ENCODE measurements at regions not wholly inside any gene's neighbourhood (a gene's known extent, or its start where the extent isn't known, plus 50 kb on each side); places are given as distances from the start of the nearest gene placed in this dataset.

GRCh38 chr18:22102953-22103646 lies 66.3 kb upstream of the GATA6 start:
- H3K4me3 ChIP-seq (ENCODE audit: low read depth, low read length): no peak overlapping the region
- no peak for DNase-seq
- H3K36me3 ChIP-seq: no peaks in the 10 kb centered on the region
- H3K27me3 ChIP-seq (ENCODE audit: insufficient read depth, low read depth, severe bottlenecking): no peaks in the 10 kb centered on the region
- no peak overlapping the region for H3K27ac ChIP-seq
- no peak for TF ChIP-seq CTCF (IDR thresholded peaks at IDR 0.05; ENCODE audit: low read depth, low read length)
- no peaks in the 10 kb centered on the region for H3K9me3 ChIP-seq (ENCODE audit: severe bottlenecking)

- DNase-seq: no peak
- no peaks in the 10 kb centered on the region for H3K27me3 ChIP-seq (ENCODE audit: insufficient read depth, low read depth, severe bottlenecking)
- H3K27ac ChIP-seq: no peak overlapping the region
- TF ChIP-seq CTCF (IDR thresholded peaks at IDR 0.05; ENCODE audit: low read depth, low read length): no peak
- no peak overlapping the region for H3K4me3 ChIP-seq (ENCODE audit: low read depth, low read length)
- no peaks in the 10 kb centered on the region for H3K36me3 ChIP-seq
- H3K9me3 ChIP-seq (ENCODE audit: severe bottlenecking): no peaks in the 10 kb centered on the region
These were observed 65.8 kb upstream of the GATA6 start for GRCh38 chr18:22103647-22104031.

GRCh38 chr18:22106536-22107292 lies 62.7 kb upstream of the GATA6 start:
- Histone ChIP-seq H3K36me3 (no peaks in the 10 kb centered on the region), H3K4me3 (ENCODE audit: low read depth, low read length) (no peak overlapping the region), H3K27ac (no peak overlapping the region), H3K9me3 (ENCODE audit: severe bottlenecking) (no peaks in the 10 kb centered on the region), H3K27me3 (ENCODE audit: insufficient read depth, low read depth, severe bottlenecking) (no peaks in the 10 kb centered on the region)
- no peak for DNase-seq
- no peak for TF ChIP-seq CTCF (IDR thresholded peaks at IDR 0.05; ENCODE audit: low read depth, low read length)

- no peaks in the 10 kb centered on the region for H3K9me3 ChIP-seq (ENCODE audit: severe bottlenecking)
- no peaks in the 10 kb centered on the region for H3K36me3 ChIP-seq
- no peak overlapping the region for H3K27ac ChIP-seq
- no peaks in the 10 kb centered on the region for H3K27me3 ChIP-seq (ENCODE audit: insufficient read depth, low read depth, severe bottlenecking)
- no peak overlapping the region for H3K4me3 ChIP-seq (ENCODE audit: low read depth, low read length)
- no peak for TF ChIP-seq CTCF (IDR thresholded peaks at IDR 0.05; ENCODE audit: low read depth, low read length)
- DNase-seq: no peak
These were observed 60.7 kb upstream of the GATA6 start for GRCh38 chr18:22108674-22109073.

GRCh38 chr18:22109535-22109934 lies 59.9 kb upstream of the GATA6 start:
- Histone ChIP-seq H3K4me3 (ENCODE audit: low read depth, low read length) (no peak overlapping the region), H3K9me3 (ENCODE audit: severe bottlenecking) (no peaks in the 10 kb centered on the region), H3K27ac (no peak overlapping the region), H3K36me3 (no peaks in the 10 kb centered on the region), H3K27me3 (ENCODE audit: insufficient read depth, low read depth, severe bottlenecking) (no peaks in the 10 kb centered on the region)
- TF ChIP-seq CTCF (IDR thresholded peaks at IDR 0.05; ENCODE audit: low read depth, low read length): no peak
- DNase-seq: no peak
